ENCODE measurements at regions not wholly inside any gene's neighbourhood (a gene's known extent, or its start where the extent isn't known, plus 50 kb on each side); places are given as distances from the start of the nearest gene placed in this dataset.
A peak's percentile ranks its signal among the peaks of the same experiment; 100 is the strongest.
"Not testable (repeated sequence)": the region's sequence is repeated elsewhere in the genome, so short reads cannot be mapped to it uniquely, and the experiment has no call there.

DNA sequence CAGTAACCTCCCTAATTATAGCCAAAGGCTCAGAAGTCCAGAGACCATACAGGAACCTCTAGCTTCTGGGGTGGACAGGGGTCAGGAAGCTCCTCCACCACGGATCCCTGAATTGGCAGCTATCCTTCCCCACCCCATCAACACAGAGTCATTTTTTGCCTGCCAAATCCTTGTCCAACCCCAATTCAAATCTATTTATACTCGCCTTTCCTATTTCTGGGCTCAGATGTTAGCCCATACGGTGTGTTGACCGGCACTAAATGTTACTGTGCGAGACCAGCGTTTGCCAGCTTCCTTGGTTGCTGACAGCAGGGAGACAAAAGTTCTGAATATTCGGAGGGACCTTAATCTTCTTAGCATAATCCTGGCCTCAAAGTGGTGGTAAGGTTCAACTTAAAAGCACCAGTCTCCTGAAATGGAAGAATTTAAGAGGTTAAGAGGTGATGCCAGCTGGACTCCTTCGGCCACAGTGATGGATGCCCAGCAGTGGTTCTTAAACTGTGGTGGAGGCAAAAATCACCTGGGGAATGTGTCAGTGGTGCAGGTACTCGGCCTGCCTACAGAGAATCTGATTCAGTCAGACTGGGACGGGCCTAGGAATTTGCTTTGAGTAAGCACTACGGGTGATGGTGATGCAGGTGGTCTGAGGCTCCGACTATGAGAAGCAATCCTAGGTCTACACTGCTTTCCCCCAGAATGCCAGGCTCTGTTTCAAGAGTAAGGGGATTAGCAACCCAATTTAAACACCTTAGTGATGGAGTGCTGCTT lies 204.8 kb upstream of the MEF2C start:
- no peak for DNase-seq

DNA sequence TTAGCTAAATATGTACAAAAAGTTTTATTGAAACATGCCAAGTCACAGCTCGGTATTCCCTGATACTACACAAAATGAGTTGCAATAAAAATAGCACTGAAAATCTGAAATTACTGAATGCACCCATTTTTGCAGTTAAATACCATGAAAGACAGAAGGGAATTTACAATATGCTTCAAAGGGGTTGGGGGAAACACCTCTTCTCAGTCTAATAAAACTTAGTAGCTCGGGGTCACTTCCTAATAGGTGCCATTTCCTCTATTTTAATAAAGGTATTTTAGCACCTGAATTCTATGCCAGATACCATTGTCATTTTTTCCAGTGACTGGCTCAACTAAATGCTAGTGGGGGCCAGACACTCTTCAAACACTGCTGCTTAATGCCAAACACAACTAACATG lies 204.1 kb upstream of the MEF2C start:
- DNase-seq = no peak

DNA sequence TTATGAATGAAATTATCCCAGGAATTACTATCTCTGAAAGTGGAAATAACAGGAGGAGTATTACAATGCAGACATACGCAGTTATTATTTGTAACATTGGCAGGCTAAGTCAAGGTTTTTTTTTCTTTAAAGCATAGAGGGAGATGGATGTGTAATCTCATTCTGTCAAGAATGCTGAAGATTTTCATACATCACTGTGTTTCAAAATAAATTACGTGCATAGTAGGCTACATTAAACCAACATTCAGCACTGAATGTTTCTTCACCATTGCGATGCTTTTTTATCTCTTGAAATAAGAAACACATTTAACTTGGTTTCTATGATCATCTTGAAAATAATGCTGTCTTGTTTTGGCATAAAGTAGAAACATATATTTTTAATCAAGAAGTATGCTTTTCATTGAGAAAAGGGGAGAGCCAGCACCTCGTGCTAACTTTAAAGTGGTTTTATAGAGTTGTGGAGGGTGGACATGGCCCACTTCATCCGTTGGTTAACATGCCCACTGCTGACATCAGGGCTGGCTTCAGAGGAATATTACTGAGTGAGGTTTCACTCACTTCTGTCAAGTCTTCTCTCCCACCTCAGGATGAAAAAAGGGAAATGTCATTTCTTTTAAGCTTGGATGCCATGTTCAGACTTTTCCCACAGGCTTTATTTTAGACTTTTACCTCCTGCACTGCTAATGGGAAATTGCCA lies 203.6 kb upstream of the MEF2C start:
- no peak for DNase-seq

DNA sequence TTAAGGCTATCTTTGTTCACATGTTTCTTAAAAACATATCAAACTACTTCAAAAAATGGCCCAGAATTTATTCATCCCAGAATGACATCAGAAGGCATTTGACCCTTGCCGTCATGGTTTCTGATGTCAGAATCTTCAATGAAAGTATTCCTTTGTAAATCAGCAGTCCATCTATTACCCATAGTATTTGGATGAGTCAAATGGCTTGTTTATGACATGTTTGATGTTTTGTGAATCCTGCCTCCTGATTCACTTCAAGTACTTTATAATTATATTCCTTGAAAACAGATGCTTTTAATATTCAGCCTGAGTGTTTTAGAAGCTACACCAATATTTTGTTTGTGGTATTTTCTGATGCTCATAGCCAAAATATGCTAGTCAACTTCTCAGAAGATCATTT lies 200.8 kb upstream of the MEF2C start:
- DNase-seq = no peak

DNA sequence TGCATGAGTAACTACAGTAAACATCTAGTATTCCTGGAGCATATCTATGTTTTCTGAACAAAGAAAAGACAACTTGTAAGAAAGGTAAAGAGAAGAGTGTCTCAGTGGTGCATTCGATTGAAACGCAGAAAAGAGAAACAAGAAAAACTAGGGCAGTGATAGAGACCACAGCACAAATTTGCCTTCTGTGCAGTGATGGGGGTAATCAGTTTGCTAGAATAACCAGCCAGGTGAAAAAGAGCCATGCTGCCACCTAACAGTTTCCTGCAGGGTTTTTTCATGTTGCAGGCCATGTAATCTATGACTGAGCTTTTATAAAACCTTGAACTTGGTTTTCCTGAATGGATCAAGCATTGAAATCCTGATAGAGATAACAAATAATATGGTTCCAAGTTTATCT lies 198.4 kb upstream of the MEF2C start:
- no peak for DNase-seq

DNA sequence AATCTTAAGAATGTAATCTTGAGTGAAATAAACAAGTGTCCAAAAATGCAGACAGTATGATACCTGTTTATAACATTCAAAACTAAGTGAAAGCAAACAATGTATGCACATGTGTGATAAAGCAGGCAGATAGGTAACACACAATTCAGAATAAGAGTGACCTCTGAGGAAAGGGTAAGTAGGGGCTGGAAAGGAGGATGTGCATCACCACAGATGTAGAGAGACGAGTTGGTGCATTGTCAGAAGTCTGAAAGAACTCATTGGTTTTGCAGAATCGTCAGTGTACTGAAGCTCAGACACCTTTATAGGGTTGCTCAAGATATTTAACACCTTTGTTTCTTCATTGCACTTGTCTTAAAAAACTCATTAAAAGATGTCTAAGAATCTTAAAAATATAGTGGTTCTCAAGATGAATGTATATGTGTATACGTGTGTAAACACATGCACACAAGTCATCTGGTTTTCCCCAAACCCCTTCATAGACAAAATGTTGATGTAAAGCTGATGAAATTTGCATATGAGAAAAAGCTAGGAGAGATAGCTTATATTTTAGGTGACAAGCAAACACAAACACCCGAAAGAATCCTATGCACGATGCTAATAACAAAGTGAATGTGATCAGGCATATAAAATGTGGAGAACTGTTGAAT lies 197.6 kb upstream of the MEF2C start:
- no peak for DNase-seq

DNA sequence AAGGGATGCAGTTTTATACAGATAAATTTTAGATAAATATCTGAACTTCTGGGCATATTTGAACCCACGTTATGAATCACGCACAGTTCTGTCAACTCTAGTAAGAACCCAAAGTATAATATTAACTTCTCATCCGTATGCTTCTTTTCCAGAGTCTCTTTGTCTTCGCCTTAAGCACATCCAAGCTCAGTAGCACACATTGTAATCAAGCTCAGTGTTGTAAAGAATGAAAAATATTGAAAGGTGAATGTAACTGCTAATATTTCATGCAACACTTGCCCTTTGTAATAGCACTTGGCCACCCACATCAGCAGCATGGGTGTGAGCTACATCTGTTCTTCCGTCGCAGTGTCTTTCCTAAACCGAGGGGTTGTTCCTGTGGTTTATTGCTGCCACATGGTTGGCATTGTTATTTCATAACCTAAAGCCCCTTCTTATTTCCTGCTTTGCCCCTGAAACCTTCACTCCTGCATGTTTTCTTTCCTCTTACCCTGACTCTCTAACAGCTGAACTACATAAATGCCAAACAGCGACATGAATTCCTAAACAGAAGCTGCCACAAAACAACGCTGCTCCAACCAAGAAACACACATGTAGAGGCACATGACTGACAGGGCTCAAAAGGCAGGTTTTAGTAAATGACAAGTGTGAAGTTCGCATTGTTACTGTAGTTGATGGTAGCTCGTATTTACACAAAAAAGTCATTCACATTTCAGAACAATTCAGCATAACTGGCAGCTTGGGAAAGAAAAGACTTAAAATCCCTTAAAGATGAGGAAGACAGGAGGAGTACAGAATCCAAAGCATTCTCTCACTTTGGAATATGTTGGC lies 190.1 kb upstream of the MEF2C start:
- DNase-seq = peak; percentile 25 to 39

DNA sequence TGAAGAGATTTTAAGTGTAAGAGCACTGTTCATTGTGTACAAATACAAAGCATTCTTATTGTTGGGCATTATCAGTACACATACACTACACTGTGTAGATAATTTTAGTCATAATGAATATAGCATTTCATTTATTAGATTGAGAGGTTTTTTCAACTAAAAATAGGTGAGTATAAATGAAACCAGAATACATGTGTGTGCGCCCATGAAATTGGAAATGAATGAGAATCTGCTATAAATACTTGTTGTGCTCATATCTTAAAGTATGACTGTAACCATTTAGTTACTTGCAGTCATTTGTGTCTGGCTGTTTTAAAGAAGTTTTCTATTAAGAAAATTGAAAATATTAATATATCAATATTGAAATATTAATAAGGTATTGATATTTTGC lies 189.0 kb upstream of the MEF2C start:
- DNase-seq = no peak

DNA sequence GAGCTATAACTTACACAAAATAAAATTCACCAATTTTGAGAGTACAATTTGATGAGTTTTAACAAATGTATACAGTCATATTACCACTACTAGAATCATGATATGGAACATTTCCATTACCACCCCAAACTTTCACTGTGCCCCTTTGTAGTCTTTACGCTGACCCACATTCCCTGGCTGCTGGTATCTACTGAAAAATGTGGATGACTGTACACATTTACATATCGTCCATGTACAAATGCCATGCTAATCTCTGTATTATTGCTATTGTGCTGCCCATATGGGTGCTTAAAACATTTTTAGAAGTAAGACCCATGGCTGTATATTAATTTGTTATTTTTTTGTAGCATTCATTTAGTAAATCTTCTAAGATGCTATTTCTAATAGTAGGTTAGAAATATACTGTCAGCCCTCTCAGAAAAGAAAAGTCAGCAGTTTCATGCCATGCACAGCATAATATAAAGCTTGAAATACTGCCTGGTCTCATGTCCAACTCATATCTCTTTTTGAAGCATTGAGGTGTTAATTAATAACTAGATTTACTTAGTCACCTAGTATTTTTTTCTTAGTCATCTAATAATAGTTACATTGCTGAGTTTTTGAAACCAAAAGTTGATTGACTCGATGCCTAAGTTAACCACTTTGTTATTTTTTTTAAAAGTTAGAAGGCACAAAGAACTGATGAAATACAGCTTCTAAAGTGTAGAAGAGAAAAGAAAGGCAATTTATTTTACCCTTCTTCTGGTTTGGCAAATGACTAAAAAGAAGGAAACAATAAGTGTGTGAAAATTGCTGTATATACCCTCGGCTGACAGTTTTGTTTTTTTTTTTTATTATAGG lies 188.3 kb upstream of the MEF2C start:
- no peak for DNase-seq

DNA sequence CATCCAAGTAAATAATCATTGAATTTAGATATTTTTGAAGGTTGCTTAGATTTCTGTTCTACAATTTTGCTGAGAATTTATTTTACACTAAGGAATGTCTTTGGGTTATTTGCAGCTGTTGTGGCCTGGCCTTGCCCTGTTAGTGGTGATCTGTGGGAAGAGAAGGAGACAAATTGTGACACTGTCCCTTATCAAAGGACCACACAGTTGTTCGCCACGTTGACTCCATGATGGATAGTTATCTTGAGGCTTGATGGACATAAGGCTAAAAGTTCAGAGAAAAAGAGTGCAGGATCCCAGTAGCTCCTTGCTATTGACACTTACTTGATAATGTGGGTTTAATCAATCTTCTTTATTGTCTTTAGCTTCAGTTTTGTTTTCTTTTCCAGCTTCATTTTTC lies 186.6 kb upstream of the MEF2C start:
- DNase-seq = no peak

DNA sequence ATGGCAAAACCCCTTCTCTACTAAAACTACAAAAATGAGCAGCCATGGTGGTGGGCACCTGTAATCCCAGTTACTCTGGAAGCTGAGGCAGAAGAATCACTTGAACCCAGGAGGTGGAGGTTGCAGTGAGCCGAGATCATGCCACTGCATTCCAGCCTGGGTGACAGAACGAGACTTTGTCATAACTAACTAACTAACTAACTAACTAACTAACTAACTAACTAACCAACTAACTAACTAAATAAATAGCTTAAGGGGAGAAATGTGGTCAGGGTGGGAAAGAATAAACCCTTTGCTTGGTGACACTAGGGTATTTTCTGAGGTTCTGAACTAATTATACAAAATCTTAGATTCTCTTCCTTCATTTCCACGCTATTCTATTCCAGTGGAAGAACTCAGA lies 184.4 kb upstream of the MEF2C start:
- DNase-seq = no peak

DNA sequence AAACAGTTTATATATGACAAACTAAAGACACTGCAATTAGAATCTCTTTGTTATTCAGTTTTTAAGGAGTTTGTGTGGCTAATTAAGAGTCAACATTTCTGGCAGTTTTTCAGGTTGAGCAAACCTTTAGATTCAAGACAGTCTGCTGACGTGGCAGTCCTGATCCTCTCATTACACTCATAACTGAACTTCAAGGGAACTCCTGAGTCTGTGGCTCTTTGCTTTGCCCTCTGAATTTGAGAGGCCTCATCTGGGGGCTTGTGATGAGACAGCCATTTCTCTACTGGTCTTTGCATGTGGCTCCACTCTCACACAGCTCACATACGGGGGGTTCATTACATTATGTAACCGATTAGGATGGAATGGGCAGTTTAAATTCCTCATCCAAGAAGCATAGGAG lies 182.9 kb upstream of the MEF2C start:
- no peak for DNase-seq

DNA sequence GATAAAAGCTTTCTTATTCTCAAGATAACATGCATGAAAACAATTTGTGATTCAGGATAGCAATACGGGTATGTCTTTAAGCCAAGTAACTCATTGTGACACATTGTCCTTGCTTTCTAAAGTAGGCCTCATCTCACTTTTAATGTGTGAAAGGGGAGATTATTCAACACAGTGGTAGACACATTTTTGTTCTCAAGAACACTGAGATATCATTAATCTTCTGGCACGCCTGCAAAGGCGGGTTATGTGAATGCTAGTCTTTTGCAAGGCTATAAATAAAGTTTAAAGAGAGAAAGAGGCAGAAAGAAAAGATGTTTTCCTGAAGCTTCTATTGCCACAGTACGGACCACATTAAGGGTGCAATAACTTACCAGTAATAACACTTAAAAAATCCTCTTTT lies 181.8 kb upstream of the MEF2C start:
- no peak for DNase-seq

DNA sequence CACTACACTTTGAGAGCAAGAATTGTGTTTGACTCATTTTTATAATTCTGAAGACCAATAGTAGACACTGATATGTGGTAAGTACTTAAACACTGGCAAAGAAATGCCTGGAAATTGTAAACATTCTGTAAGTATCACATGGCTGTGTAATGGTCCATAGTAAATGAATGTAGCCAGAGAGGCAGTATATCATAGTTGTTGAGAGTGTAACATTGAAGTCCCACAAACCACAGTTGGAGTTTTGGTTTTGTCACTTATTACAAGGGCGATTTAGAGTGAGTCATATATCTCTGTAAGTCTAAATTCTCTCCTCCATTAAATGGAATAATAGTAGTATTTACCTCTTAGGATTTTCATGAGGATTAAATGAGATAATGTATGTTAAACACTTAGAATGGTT lies 181.1 kb upstream of the MEF2C start:
- DNase-seq = no peak

DNA sequence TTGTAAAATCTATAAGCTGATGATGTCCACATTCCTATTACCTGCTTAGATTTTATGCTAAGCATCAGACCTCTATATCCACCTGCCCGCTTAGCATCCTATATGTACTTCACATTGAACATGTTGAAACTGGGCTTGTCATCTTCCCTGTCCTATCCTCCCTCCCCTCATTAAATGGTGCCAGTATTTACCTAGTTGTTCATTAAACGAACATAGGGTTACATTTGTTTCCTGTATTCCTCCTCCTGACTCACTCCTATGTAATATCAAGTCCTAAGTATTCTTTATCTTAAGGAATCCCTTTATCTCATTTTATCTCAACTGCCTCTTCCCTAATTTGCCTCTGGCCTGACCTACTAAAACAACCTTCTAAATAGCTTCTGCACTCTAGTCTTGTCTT lies 177.8 kb upstream of the MEF2C start:
- DNase-seq = no peak

DNA sequence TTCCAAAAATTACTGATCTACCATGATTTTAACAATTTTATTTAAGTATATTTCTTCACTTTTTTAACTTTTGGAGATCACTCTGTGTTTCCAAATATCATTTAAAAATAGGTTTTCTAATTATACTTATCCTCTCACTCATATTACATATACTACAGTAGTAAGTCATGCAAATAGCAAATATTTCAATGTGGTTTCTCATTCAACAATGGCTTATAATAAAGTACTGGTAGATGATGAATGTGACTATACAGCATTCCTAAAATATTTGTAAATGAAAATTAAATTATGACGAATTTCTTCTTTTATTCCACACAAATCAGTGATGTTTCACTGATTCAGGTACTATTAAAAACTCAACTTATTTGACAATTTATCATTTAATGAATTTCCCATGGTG lies 176.3 kb upstream of the MEF2C start:
- no peak for DNase-seq

DNA sequence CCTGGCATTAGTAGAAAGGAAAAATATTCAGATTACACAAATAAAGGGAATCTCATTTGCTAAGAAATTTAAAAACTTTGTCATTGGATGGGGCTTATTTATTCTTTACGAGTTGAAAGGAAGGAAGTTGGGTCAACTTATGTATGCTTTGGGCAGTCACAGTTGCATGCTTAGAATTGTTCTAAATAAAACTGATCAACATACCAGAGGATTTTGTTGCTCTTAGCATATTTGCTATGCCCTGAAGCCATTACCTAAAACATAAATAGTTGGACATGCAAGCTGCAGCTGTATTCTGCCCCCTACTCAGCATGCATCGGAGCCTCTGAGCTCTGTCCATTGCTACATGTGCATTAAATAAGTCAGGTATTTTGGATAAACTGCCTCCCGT lies 172.7 kb upstream of the MEF2C start:
- no peak for DNase-seq

DNA sequence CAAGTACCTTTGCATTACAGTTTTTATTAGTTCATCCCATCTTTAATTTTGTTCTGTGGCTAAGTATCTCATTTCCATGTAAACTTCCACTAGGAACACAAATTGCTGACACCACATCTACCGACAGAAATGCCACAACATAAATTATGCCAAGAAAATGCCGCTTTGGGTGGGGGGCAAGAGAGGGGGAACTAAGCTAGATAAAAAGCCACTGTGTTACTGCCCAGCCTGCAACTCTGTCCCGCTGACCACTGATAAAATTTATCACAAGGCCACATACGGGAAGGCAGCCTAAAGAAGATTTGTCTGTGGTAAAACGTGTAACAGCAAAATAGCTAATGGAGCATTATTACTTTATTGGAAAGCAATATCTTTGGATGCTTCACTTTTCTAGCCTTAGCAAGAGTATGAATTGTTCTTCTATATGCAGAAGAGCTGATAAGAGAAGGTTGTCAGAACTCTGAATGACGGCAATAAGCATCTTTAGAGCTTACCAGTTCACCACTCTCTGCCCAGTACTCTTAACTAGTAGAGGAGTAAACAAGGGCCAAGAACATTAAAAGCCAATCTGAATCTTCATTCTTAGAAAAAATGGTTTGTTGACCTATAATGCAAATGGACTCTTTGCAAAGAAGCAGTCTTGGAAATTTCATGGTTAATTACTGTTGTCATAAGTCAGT lies 172.2 kb upstream of the MEF2C start:
- no peak for DNase-seq

DNA sequence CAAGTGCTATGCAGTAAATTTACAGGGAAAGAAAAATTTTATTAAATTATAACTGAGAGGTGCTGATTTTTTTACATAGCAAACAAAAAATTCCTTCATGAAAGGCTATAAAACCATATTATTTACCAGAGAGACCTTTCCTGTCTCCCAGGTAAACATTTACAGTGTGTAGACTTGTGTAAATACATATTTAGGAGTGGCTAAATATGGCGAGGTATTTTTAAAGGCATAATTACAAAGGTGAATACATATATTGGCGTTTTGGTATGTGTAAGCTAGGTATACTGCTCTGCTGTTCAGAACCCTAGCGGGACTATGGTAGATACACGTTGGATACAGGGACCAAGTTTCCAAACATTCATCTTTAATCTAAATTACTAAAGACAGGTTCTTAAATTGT lies 170.6 kb upstream of the MEF2C start:
- no peak for DNase-seq

DNA sequence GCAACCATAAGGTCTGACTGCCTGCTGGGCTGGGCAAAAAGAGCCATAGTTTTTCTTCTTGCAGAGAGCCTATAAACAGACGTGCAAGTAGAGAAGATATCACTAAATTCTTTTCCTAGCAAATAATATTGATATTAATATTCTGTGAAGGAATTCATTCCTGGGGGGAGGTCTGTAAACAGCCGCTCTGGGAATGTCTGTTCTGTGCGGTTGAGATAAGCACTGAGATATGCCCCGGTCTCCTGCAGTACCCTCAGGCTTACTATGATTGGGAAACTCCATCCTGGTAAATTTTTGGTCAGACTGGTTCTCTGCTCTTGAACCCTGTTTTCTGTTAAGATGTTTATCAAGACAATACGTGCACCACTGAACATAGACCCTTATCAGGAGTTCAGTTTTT lies 167.1 kb upstream of the MEF2C start:
- not testable (repeated sequence) for DNase-seq

DNA sequence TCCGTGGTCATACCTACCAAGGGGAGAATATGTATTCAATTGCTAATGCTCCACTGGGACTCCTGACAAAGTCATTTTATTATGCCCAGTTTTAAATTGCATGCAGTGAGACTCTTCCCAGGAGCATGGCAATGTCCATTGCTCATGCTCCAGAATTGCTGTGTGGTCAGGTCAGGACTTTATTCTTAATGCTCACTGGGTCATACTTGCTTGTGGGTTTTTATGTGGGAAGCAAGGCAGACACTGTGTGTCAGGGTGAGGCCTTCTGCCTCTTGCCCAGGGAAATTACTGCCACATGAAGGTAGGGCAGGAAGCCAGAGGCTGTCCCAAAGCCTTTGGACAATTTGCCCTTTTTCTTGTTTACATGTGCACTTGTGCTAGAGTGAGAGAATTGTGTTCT lies 164.6 kb upstream of the MEF2C start:
- no peak for DNase-seq

DNA sequence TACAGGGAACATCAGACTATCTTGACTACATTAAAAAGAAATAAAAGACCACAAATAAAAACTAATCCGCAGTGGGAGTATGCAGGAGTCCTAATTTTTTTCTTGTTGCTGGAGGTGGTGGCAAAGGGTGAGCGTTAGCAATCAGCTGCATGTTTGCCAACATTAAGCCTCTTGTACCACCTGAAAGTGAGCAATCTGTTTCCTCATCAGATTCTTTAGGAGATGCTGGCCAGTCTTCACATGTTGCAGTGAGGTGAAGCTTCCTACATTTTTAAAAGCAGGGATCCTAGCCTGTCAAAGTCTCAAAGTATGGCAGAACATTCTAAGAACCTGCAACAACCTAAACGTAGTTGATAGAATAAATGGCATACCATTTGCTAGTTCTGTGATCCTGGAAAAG lies 162.2 kb upstream of the MEF2C start:
- DNase-seq = no peak

All from AML-193 (cell line).